ENCODE measurements at regions not wholly inside any gene's neighbourhood (a gene's known extent, or its start where the extent isn't known, plus 50 kb on each side); places are given as distances from the start of the nearest gene placed in this dataset.

- no peak for TF ChIP-seq CTCF (conservative IDR thresholded peaks at IDR 0.05 in 1 of 2, IDR thresholded peaks at IDR 0.05 in 1 of 2; ENCODE audit: extremely low read depth in 1 of 2, insufficient read depth in 1 of 2, low read depth in 1 of 2, low read length in 2 of 2)
- TF ChIP-seq EZH2 (IDR thresholded peaks at IDR 0.05; ENCODE audit: borderline replicate concordance, low read length): no peak
These were observed 1108.3 kb upstream of the FLRT2 start for GRCh38 chr14:84421621-84422020.

Data from mammary epithelial cell (primary cell).